ENCODE measurements at regions not wholly inside any gene's neighbourhood (a gene's known extent, or its start where the extent isn't known, plus 50 kb on each side); places are given as distances from the start of the nearest gene placed in this dataset.

DNA sequence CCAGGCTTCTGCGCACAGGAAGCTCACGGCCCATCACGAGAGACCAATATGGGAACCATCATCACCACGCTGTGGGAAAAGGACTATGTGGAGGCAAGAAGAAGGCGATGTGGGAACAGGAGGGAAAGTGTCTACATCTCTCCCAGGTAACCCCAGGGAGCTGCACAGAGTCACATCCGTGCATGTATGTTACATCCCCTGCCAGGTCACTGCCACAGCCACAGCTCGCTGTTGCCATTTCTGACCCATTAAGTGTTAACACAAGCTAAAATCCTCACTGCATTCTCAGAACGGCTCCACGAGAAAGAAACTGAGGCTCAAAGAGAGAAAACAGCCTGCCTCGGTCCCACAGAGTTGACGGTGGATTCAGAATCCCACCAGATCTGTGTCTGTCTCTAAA lies 319.1 kb downstream of the FOXL1 start (continued):
- TF ChIP-seq IRF5 (IDR thresholded peaks at IDR 0.05; ENCODE audit: borderline replicate concordance) = no peak
- TF ChIP-seq RELA (IDR thresholded peaks at IDR 0.05; ENCODE audit: borderline replicate concordance, partially characterized antibody) = no peak
- no peak for TF ChIP-seq WRNIP1 (IDR thresholded peaks at IDR 0.05; ENCODE audit: borderline replicate concordance, low read depth, low read length)
- no peak for TF ChIP-seq SIN3A (IDR thresholded peaks at IDR 0.05; ENCODE audit: low read depth, low read length)
- TF ChIP-seq ZZZ3 (IDR thresholded peaks at IDR 0.05; ENCODE audit: control insufficient read depth, insufficient read length, low read depth) = no peak
- TF ChIP-seq SP1 (IDR thresholded peaks at IDR 0.05; ENCODE audit: low read depth, low read length) = no peak
- TF ChIP-seq SIX5 (IDR thresholded peaks at IDR 0.05; ENCODE audit: low read depth, low read length, severe bottlenecking) = no peak
- no peak for TF ChIP-seq NFYB (IDR thresholded peaks at IDR 0.05; ENCODE audit: insufficient read depth, low read depth, low read length)
- no peak for TF ChIP-seq EGR1 (IDR thresholded peaks at IDR 0.05; ENCODE audit: borderline replicate concordance in 1 of 2, low read depth in 2 of 2, low read length in 2 of 2)

- no peak overlapping the region for H3K4me2 ChIP-seq (ENCODE audit: control insufficient read depth, insufficient read depth)
- in situ Hi-C loops (cut with MboI) = no loop called here
- H3K27ac ChIP-seq (ENCODE audit: control insufficient read depth, insufficient read depth) = no peak overlapping the region
- WGBS (ENCODE audit: insufficient coverage, insufficient replicate concordance, low lambda C conversion rate, missing lambda C conversion rate) = 3% methylated on average over 5 of the region's 5 CpGs
- ATAC-seq (no peak), FAIRE-seq (no peak), DNase-seq (ENCODE audit: low read depth, low spot score) (no peak)
- ChIA-PET SMC1A (ENCODE audit: uncharacterized antibody, unreplicated experiment) (no interaction called here), POLR2A (no interaction called here), CTCF (no interaction called here), RAD21 (ENCODE audit: unreplicated experiment) (no interaction called here)
- no peaks in the 10 kb centered on the region for H3K79me2 ChIP-seq (ENCODE audit: control insufficient read depth, insufficient read depth, low read length)
- intact Hi-C loops (cut with micrococcal nuclease; ENCODE audit: unreplicated experiment) = no loop called here
- no peak overlapping the region for H2AFZ ChIP-seq (ENCODE audit: control insufficient read depth, low read depth, low read length)
- H3K4me3 ChIP-seq = no peak overlapping the region
- TF ChIP-seq CHD2 (IDR thresholded peaks at IDR 0.05; ENCODE audit: borderline replicate concordance, low read depth, low read length) = no peak
- TF ChIP-seq ZZZ3 (IDR thresholded peaks at IDR 0.05; ENCODE audit: control insufficient read depth, insufficient read length, low read depth) = no peak
- TF ChIP-seq YY1 (IDR thresholded peaks at IDR 0.05; ENCODE audit: low read depth, low read length) = no peak
- TF ChIP-seq TCF7 (IDR thresholded peaks at IDR 0.05; ENCODE audit: borderline replicate concordance) = no peak
- no peak for TF ChIP-seq MLLT1 (IDR thresholded peaks at IDR 0.05)
- H3K27me3 ChIP-seq (replicated peaks in 1 of 2; ENCODE audit: control insufficient read depth in 2 of 2, insufficient read depth in 2 of 2, low read length in 1 of 2) = peaks cover 0 to 4% of the 10 kb centered on the region in 2 experiments; a peak in 2 of 4 replicates
- no peaks in the 10 kb centered on the region for H4K20me1 ChIP-seq (ENCODE audit: control insufficient read depth, insufficient read depth)
- no peaks in the 10 kb centered on the region for H3K4me1 ChIP-seq (ENCODE audit: control insufficient read depth, insufficient read depth, low read length)
- H3K9ac ChIP-seq (ENCODE audit: control insufficient read depth, insufficient read depth, low read length) = no peak overlapping the region
- BruUV-seq (replicated peaks) = no TSS peak
- H3K36me3 ChIP-seq (ENCODE audit: control insufficient read depth in 2 of 2, insufficient read depth in 2 of 2, low read length in 1 of 2) = no peaks in the 10 kb centered on the region
- no peaks in the 10 kb centered on the region for H3K9me3 ChIP-seq (replicated peaks; ENCODE audit: control insufficient read depth, insufficient read depth, low read length)
Measured at GRCh38 chr16:86898386-86898785, 320.0 kb downstream of the FOXL1 start.
